ENCODE measurements at regions not wholly inside any gene's neighbourhood (a gene's known extent, or its start where the extent isn't known, plus 50 kb on each side); places are given as distances from the start of the nearest gene placed in this dataset.

DNA sequence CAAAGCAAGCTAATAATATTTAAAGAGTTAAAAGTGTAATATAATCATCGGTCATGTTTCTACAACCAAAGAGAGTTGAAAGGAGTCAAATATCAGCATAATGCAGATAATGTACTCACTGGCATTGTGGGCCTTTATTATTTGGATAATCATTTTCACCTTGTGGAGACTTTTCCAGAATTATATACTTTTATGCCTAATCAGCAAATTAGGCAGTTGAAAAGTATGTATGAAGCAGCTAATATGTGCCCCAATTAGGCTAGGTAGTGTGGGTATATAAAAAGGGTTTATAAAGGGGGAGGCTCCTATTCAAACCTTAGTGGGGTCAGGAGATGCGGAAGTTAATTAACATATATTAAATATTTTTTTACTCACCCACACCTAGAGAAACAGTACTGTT lies 102.8 kb upstream of the HNRNPU start:
- TF ChIP-seq CTCF (conservative IDR thresholded peaks at IDR 0.05; ENCODE audit: low read length) (no peak), EZH2phosphoT487 (IDR thresholded peaks at IDR 0.05; ENCODE audit: borderline replicate concordance) (no peak)

Measured in Loucy (cell line).